HG03175 (cell line): ENCODE measurements at regions not wholly inside any gene's neighbourhood (a gene's known extent, or its start where the extent isn't known, plus 50 kb on each side); places are given as distances from the start of the nearest gene placed in this dataset.

Experiments used
- ATAC-seq: cut with Tn5 transposase; IDR thresholded peaks from one replicate; pipeline ENCODE4 v1.9.1; 2021; ENCODE audit warnings: mild to moderate bottlenecking, moderate library complexity; ENCODE audit not compliant: unreplicated experiment

GRCh38 chr5:82855893-82856550 is 221.2 kb downstream of the TMEM167A start:
- no peak for ATAC-seq

GRCh38 chr5:82854956-82855355 is 222.2 kb downstream of the TMEM167A start:
- no peak for ATAC-seq

DNA sequence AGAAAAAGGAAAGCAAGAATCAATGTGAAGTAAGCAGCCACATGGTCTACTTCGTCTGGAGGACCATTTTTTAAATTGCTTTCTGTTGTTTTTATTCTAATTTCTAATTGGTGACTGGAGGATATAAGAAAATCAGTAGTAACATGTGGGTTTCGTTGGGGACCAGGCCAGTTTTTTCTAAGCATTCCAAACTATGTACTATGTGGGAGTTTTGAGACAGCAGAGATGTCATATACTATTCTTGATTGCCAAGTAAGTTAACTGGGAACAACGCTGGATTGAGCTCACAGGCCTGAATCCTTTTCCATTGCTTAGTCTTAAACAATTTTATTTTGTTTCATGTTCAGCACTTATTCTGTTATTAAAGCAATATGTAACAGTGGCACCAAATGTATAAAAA is 225.7 kb downstream of the TMEM167A start:
- no peak for ATAC-seq

DNA sequence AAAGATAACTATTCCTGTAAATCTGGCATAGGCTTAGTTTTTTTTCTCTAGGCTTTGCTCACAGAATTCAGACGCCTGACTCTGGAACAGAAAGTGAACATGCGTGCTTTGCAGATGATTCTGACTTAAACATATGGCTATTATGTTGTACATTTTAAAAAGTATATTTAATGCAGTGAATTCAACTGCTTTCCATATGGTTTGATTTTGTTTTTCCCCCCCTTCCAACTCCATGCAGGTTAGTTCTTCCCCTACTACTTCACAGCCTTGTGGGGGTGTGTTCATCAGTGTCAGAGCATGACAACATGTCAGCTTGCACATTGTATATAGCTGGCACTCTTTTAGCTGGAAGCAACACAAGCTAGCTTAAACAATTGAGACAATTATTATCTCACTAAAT is 226.8 kb downstream of the TMEM167A start:
- no peak for ATAC-seq

DNA sequence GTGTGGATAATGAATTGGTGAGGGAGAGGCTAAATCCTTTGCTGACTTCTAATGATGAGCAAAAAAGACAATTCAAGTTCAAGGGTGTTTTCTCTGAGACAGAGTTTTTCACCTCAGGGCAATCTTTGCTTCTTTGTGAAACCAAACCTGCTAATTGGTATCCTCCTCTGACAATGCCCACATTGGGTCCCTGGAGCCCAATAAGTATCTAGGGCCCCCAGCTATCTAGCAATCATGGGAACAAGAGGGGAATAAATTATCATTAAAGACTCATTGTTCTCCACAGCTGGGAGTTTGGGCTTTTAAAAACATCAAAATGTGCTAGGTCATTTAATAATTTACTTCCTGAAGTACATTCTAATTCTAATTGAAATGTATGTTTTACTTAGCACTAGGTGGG is 227.3 kb downstream of the TMEM167A start:
- ATAC-seq: no peak

- ATAC-seq: no peak
Observed at GRCh38 chr5:82847562-82847961, 229.6 kb downstream of the TMEM167A start.

DNA sequence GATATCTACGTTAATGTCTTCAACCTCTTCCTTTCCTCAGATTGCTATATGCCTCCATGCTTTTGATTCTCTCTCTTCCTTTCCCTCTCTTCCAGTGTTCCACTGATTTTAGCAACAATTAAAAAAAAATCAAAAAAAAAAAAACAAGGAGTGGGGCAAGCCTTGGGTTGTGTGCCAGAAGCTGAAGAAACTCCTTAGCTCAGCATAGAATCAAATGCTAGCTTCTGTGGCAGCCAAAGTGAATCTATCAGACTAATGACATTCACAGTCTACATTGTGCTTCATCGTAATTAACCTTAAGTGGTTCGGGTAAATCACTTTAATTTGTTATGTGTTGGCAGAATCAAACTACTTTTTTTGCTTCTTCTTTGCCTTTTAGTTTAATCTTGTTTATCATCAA is 237.3 kb downstream of the TMEM167A start:
- ATAC-seq: no peak

- no peak for ATAC-seq
Observed at GRCh38 chr5:82835488-82835887, 241.7 kb downstream of the TMEM167A start.

DNA sequence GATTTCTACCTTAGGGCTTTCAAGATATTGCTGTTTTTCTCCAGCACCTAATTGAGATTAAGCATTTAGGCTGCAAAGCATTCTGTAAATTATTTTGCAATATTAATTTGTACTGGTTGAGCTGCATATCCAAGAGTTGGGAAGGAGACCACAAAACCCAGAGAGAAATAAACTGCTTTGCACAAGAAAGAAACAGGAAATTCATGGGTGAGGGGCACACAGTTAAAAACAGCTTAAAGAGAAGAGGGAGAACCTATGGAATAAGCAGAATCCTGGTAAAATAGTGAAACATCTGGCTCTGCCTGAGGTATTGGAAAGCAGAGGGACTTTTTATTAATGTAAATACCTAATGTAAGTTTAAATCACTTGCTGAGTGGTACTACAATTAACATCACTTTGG is 243.0 kb downstream of the TMEM167A start:
- no peak for ATAC-seq

GRCh38 chr5:82833277-82833676 is 243.9 kb downstream of the TMEM167A start:
- ATAC-seq: no peak

- ATAC-seq: no peak
Observed at GRCh38 chr5:82832445-82832844, 244.7 kb downstream of the TMEM167A start.

DNA sequence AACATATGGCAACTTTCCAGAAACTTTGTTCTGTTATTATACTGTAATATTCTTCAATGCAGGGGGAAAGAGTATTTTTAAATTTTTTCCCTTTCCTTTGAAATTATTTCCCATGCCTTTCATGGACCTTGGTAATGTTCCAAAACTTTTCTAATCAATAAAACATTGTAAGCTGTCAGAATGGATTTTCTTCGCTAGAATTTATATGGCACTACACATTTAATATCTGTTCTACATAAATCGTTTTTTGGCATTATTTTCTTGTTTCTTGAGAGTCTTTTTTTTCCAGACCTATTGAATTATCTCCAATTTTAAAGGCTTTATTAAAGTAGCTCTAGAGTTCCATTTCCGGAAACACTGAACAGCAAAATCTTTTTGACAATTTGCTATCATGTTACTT is 249.0 kb downstream of the TMEM167A start:
- no peak for ATAC-seq

GRCh38 chr5:82827651-82828050 is 249.5 kb downstream of the TMEM167A start:
- no peak for ATAC-seq

- ATAC-seq: no peak
Observed at GRCh38 chr5:82822634-82822927, 254.6 kb downstream of the TMEM167A start.

DNA sequence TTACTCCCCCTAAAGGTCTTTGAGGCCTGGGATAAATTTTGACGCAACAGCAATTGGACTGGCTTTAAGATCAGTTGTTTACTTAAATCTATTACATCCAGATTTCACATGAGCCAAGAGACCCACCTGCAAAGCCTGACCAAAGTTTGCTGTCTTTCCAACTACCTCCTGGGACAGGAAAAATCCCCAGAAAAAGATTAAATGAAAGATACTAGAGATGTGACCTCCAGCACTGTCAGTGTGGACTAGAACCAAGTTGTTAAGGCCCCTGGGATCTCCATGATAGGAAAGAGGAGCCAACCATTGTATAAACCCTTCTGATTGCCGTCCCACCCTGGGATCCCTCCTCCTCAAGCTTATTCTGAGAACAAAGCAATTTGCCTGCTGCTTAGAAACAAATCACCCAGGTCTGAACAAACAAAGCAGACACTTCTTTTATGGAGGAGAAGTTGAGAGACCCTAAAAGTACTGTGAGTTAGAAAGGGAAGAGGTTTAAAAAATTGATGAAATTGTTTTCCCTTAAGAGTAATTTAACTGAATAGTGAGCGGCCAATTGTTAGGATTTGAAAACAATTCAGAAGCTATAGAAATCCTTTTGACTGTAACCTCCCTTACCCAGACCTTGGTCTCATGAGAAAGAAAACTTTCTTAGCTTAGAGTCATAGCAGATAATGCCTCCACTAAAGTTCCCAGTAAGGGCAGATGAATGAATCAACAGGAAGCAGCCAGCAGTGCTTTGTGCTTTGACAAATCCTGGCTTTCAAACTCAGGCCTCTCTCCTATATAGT is 255.2 kb downstream of the TMEM167A start:
- ATAC-seq: no peak

DNA sequence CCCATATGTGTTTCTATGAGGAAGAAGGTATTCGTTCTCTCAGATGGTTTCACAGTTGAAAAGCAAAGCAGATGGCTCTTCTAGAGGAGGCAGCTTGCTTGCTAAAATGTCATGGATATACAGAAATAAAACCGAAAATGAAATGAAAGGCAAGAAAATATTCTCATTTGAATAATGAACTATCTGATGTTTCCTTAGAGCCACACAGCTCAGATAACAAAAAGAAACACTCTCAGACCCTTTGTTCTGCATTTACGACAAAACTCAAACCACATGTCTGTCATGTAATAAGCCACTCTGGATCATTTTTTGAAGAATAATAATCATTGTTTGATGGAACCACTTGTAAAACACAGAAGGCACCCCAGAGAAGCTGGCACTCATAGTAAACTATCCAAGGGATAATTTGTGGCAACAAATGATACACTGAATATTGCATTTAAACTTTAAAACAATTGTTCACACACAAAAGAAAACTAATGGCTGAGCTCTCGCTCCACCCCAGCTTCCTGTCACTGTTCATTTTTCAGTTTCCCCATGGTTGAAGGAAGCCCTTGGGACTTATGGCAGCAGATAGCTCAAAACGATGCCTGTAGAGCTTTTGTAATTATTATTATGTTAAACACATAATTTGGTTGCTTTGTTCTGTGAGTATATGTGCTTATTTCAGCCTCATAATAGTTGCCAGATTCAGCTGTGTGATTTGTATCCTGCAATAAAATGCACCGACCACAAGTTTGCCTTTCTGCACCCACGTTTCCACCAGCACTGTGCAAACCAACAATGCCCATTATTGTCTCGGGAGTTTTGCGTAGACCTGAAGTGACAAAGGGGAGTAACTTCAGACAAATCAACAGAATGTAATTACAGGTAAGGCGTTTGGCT is 256.0 kb downstream of the TMEM167A start:
- ATAC-seq: peak; percentile 90

GRCh38 chr5:82820188-82820587 is 257.0 kb downstream of the TMEM167A start:
- ATAC-seq: no peak

DNA sequence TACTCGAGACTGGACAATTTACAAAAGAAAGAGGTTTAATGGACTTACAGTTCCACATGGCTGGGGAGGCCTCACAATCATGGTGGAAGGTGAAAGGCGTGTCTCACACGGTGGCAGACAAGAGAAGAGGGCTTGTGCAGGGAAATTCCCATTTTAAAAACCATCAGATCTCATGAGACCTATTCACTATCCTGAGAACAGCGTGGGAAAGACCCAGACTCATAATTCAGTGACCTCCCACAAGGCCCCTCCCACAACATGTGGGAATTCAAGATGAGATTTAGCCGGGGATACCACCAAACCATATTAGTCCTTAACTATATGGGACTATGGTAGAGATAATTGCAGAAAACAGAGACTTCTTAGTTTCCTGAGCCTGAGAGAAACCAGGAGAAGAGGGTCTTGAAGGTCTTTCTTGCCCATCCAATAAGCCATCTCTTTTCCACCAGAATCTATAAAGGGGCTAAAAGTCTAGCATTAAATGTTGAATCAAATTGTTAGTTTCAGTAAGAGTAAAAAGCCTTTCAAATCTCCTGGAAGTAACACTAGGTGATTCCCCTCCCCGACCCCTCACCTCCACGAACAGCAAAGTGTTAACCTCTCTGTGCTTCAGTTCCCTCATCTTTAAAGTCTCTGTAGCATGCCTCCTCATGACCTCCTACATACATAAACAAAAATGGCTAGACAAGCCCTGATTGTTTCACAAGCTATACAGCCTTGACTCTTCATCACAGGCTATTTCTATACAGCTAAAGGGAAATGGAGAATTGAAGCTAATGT is 259.1 kb downstream of the TMEM167A start:
- no peak for ATAC-seq

DNA sequence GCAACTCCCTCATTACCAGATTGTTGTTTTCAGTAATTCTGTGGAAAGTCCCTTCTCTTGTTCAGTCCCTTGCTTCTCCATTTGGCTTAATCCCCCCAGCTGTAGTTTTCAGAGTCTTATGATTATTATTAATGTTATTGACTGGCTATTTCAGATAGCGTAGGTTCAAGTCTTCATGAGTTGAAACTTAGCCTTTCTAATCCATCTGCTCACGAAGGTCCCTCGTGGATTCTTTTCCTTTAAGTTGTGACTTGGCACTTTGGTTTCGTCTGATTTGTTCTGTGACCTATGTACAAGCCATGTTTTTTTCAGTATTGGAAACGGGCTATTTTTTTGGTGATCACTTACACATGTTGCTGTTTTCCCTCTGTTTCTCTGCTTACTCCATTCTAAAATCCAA is 260.3 kb downstream of the TMEM167A start:
- ATAC-seq: no peak

GRCh38 chr5:82815871-82816270 is 261.3 kb downstream of the TMEM167A start:
- no peak for ATAC-seq

GRCh38 chr5:82813861-82814260 is 263.3 kb downstream of the TMEM167A start:
- no peak for ATAC-seq
